IPS-NIHi7 (cell line): ENCODE measurements at regions not wholly inside any gene's neighbourhood (a gene's known extent, or its start where the extent isn't known, plus 50 kb on each side); places are given as distances from the start of the nearest gene placed in this dataset.
"Not testable (repeated sequence)": the region's sequence is repeated elsewhere in the genome, so short reads cannot be mapped to it uniquely, and the experiment has no call there.

ENCODE experiments used
- DNase-seq: peaks from one replicate; pipeline ENCODE4 v3.0.0; 2012; ENCODE audit warnings: mixed read lengths; ENCODE audit errors: extremely low spot score

DNA sequence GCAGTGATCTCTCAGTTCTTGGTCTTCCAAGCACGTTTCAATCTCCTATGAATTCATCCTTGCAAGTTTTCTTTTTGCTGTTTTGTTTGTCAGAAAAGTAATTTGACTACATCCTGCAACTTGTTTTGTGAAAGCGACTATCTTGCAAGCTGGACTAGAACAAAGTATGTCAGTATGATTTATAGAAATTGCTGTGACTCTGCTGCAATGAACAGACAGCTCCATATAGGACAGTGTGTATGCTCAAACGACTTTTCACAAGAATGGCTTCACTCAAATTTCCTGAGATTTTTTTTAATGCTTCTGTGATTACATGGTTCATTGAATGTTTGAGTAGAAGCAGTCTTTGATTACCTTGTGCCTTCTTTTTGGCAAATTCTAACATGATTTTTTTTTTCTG lies 123.5 kb upstream of the TRHDE start:
- DNase-seq, result no peak

GRCh38 chr12:72162875-72163274 lies 109.3 kb upstream of the TRHDE start:
- DNase-seq, result no peak

- no peak for DNase-seq
Observed at GRCh38 chr12:72168851-72169250, 103.3 kb upstream of the TRHDE start.

GRCh38 chr12:72173974-72174373 lies 98.2 kb upstream of the TRHDE start:
- no peak for DNase-seq

DNA sequence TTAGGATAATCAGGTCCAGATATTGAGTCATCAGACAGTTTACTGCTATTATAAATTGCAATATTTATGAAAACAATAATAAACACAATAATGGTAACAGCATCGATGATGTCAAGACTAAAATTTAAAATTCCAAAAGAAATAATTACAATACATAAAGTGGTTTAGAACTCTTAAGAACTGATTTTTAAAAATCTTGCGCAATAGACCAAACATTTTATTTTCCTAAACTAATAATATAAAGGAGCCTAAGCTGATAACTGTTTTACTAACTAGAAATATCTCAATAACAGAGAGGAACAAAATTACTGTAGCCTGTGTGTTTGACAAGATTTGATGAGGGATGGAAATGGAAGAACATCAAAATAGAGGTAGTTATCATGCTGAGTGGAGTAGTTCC lies 93.9 kb upstream of the TRHDE start:
- no peak for DNase-seq

DNA sequence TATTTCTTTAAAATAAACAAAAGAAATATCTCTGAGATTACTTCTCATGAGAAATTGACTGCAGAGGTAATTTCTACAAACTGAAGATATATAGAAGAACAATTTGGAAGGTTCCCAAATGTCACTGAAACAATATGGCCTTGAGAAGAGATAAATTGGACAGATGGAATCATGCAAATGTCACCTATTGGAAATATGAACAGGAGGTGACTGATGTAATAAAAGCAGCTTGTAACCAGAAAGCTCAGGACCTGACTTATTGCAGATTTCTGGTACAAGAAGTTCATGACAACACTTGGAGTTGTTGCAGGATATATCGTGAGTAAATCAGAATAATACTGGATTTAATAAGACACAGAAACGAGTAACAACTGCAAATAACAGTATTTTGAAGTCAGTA lies 93.3 kb upstream of the TRHDE start:
- DNase-seq, result no peak

DNA sequence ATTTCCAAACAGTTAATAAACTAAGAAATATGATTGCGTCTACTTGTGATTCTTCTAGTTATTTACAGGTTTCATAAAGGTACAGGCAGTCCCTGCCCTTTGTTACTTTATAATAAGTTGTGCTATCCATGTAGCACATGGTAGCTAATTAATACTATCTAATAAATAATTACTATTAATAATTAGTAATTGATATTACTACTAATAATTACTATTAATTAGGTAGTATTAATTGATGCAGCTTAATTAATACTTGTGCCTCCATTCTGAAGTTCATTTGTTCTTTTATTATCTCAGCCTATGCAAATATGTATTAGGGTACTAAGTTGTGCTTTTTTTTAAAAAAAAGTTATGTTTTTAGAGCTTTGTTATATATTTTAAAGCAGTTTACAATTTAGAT lies 92.3 kb upstream of the TRHDE start:
- no peak for DNase-seq

DNA sequence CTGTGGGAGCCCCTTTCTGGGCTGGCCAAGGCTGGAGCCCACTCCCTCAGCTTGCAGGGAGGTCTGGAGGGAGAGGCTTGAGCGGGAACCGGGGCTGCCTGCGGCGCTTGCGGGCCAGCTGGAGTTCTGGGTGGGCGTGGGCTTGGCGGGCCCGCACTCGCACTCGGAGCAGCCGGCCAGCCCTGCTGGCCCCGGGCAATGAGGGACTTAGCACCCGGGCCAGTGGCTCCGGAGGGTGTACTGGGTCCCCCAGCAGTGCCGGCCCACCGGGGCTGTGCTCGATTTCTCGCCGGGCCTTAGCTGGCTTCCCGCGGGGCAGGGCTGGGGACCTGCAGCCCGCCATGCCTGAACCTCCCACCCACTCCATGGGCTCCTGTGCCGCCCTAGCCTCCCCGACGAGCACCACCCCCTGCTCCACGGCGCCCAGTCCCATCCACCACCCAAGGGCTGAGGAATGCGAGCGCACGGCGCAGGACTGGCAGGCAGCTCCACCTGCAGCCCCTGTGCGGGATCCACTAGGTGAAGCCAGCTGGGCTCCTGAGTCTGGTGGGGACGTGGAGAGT lies 87.1 kb upstream of the TRHDE start:
- not testable (repeated sequence) for DNase-seq

DNA sequence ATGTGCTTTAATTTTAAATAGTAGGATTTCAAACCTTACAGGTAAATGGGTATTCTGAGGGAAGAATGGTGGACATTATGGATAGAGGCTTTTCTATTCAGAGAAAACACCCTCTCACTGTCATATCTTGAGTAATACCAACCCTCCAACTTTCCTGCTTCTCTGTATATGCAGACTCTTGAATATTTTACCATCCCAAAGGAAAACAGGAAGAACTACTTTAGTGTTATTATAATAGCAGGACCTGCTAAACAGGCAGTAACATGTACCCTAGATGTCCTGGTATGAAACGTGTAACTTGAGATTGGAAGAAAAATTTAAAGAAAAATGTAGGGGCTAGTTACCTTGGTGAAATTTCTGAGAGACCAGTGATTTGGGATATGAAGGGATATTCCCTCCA lies 82.9 kb upstream of the TRHDE start:
- no peak for DNase-seq

GRCh38 chr12:72191761-72192160 lies 80.4 kb upstream of the TRHDE start:
- no peak for DNase-seq

DNA sequence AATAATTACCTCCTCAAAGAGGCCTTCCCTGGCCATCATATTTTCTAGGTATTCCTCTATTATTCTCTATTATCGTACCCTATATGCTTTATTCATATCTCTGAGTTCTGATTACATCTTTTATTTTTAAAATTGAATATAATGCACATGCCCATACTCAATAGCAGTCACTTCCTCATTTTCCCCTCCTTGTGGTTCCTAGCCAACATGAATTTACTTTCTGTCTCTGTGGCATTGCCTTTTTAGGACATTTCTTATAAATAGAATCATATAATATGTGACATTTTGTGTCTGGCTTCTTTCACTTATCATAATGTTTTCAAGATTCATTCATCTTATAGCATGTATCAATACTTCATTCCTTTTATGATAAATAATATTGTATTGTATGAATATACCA lies 74.4 kb upstream of the TRHDE start:
- no peak for DNase-seq

GRCh38 chr12:72201457-72201856 lies 70.7 kb upstream of the TRHDE start:
- DNase-seq, result no peak

- no peak for DNase-seq
Observed at GRCh38 chr12:72203764-72204335, 68.3 kb upstream of the TRHDE start.

GRCh38 chr12:72207079-72207478 lies 65.1 kb upstream of the TRHDE start:
- DNase-seq, result no peak

DNA sequence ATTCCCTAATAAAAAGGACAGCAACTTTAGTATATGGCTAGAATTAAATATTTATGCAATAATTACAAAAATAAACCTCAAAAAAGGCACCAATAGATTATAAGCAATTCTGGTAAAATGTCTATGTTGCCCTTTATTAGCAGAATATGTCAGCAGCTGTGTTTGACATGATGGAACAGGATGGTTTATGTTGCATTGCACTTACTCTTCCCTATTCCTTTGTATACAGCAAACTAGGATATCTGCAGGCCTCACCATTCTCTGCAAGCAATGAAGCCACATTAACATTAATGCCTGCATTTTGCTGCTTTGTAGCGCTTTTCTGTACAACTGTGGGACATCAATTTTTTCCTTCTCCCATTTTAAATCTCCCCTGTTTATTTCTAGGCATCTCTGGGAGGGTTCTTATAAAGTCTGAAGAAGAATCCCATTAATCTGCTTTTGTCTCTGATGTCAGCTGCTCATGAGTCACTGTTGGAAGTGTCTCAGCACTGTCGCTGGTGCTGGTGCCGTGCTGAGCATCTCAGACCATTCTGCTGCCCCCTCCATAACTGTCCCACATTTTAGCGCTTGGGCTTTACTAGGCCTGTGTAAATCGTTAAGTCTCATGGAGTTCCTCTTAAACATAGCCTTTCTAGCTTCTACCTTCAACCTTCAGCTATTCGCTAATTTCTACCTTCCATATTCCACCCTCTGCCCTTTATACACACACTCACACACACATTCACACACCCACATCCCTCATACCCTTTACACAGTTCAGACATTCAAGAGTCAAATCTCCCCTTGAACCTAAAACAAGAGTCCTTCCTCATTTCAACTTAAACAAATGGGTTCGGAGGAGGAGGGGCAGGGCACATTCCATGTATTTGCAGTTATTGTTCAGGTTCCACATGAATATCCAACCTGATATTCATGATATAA lies 64.4 kb upstream of the TRHDE start:
- DNase-seq, result no peak

GRCh38 chr12:72209086-72209485 lies 63.1 kb upstream of the TRHDE start:
- DNase-seq, result no peak

DNA sequence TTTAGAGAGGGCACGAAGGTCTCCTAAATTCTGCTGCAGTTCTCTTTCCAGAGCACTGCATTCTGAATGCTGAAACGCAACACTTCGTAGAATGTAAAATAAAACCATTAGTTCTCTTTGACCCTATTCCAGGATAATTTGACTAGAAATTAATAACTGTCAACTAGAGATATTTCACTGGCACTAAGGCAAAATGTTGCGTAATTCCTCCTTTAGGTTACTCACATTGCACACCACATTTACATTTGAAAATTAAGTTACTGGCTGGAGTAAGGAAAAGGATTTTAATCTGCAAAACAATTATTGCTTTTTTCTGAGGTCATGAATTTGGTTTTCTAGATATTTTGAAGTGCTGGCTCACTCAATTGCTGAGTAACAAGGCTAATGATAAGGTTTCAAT lies 58.0 kb upstream of the TRHDE start:
- DNase-seq, result no peak

- not testable (repeated sequence) for DNase-seq
Observed at GRCh38 chr12:72215287-72215686, 56.9 kb upstream of the TRHDE start.

DNA sequence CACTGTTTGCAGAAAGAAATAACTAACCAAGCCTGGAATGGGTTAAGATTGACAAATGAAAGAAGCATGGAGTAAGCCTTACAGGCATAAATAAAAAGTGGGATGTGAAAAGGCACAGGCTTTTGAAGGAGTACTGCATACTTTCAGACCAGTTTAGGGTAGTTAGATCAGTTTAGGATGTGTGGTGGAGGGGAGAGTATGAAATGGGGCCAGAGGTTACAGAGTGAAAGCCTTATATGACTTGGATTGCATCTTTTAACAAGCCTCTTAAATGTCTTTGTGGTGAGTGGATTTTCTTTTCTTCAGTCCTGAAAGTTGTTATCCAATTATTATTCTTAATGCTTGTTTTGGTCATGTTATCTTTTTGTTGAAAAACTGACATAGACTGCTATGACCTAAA lies 52.2 kb upstream of the TRHDE start:
- no peak for DNase-seq
